ENCODE measurements at regions not wholly inside any gene's neighbourhood (a gene's known extent, or its start where the extent isn't known, plus 50 kb on each side); places are given as distances from the start of the nearest gene placed in this dataset.

DNA sequence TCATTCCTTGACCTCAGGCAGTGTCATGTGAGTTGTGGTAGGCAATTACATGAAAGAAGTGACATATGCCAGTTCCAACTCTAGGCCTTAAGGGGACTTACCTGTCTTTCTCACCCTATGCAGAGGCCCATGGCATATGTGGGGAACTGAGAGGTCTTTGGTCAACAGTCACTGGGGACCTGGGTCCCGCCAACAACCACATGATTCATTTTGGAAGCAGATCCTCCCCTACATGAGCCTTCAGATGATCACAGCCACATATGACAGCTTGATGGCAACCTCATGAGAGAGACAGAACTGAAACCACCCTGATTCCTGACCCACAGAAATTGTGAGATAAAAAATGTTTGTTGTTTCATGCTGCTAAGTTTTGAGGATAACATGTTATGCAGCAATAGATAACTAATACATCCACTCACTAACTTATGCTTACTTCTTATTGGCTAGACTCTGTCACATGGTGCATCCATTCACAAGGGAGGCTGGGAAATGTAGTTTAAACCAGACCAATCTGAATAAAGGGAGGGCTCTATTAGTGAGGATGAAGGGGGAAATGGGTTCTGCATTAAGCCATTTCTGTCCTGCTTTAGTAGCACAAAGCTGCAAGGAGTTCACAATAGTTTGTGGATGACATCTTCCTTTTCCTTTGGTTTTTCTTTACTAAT is 298.2 kb downstream of the HAPSTR1 start:
- no peaks in the 10 kb centered on the region for H3K27me3 ChIP-seq (ENCODE audit: insufficient read depth, low read length, poor library complexity)
- H4K20me1 ChIP-seq (ENCODE audit: insufficient read depth, low read length): no peaks in the 10 kb centered on the region
- ATAC-seq (ENCODE audit: insufficient read depth, low read depth) (no peak), DNase-seq (no peak)
- H3K4me1 ChIP-seq (ENCODE audit: insufficient read depth, low read length): no peaks in the 10 kb centered on the region
- H2AFZ ChIP-seq (ENCODE audit: low read depth, low read length): no peak overlapping the region
- H3K36me3 ChIP-seq (ENCODE audit: insufficient read depth, low read length): no peaks in the 10 kb centered on the region
- TF ChIP-seq, protein P1, sequence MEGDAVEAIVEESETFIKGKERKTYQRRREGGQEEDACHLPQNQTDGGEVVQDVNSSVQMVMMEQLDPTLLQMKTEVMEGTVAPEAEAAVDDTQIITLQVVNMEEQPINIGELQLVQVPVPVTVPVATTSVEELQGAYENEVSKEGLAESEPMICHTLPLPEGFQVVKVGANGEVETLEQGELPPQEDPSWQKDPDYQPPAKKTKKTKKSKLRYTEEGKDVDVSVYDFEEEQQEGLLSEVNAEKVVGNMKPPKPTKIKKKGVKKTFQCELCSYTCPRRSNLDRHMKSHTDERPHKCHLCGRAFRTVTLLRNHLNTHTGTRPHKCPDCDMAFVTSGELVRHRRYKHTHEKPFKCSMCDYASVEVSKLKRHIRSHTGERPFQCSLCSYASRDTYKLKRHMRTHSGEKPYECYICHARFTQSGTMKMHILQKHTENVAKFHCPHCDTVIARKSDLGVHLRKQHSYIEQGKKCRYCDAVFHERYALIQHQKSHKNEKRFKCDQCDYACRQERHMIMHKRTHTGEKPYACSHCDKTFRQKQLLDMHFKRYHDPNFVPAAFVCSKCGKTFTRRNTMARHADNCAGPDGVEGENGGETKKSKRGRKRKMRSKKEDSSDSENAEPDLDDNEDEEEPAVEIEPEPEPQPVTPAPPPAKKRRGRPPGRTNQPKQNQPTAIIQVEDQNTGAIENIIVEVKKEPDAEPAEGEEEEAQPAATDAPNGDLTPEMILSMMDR (IDR thresholded peaks at IDR 0.05; ENCODE audit: borderline replicate concordance, extremely low read depth, low read length, poor library complexity, severe bottlenecking): no peak
- TF ChIP-seq EZH2 (IDR thresholded peaks at IDR 0.05; ENCODE audit: borderline replicate concordance, low read depth, low read length, severe bottlenecking): no peak
- no peak overlapping the region for H3K27ac ChIP-seq (ENCODE audit: low read length)
- no peaks in the 10 kb centered on the region for H3K79me2 ChIP-seq (ENCODE audit: insufficient read depth, low read length)
- no peak overlapping the region for H3K4me2 ChIP-seq (ENCODE audit: insufficient read depth, low read length)
- no peak overlapping the region for H3K4me3 ChIP-seq (ENCODE audit: low read depth in 1 of 2, low read length in 2 of 2)
- peaks cover 7% of the 10 kb centered on the region for H3K9me3 ChIP-seq (ENCODE audit: insufficient read depth, low read length, severe bottlenecking)
- no peak overlapping the region for H3K9ac ChIP-seq (ENCODE audit: low read depth, low read length)

DNA sequence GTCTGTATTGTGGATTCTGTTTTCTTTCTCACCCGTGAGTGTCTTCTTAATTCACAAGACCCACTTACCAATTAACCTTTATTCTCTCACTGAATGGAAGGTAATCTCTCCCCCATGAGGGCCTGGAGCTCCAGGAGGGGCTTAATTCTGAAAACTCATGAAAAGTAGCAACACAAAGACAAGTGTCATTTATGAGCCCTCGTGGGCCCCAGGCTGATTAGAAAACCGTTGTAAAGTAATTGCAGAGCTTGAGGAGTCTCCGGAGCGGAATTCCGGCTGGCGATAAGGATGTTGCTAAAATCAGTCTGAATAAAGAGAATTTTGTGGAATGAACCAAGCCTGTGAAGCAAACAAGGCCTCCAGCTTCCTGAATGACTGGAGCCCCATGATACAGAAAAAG is 301.5 kb downstream of the HAPSTR1 start:
- no peak overlapping the region for H3K4me3 ChIP-seq (ENCODE audit: low read depth in 1 of 2, low read length in 2 of 2)
- no peaks in the 10 kb centered on the region for H3K4me1 ChIP-seq (ENCODE audit: insufficient read depth, low read length)
- no peaks in the 10 kb centered on the region for H4K20me1 ChIP-seq (ENCODE audit: insufficient read depth, low read length)
- no peak overlapping the region for H3K9ac ChIP-seq (ENCODE audit: low read depth, low read length)
- no peak overlapping the region for H3K27ac ChIP-seq (ENCODE audit: low read length)
- ATAC-seq (ENCODE audit: insufficient read depth, low read depth): no peak
- H3K79me2 ChIP-seq (ENCODE audit: insufficient read depth, low read length): no peaks in the 10 kb centered on the region
- H3K36me3 ChIP-seq (ENCODE audit: insufficient read depth, low read length): no peaks in the 10 kb centered on the region
- no peak overlapping the region for H3K4me2 ChIP-seq (ENCODE audit: insufficient read depth, low read length)
- peaks cover 2% of the 10 kb centered on the region for H3K9me3 ChIP-seq (ENCODE audit: insufficient read depth, low read length, severe bottlenecking)
- TF ChIP-seq, protein P1 (IDR thresholded peaks at IDR 0.05; ENCODE audit: borderline replicate concordance, extremely low read depth, low read length, poor library complexity, severe bottlenecking): no peak
- no peak for TF ChIP-seq EZH2 (IDR thresholded peaks at IDR 0.05; ENCODE audit: borderline replicate concordance, low read depth, low read length, severe bottlenecking)
- no peak overlapping the region for H2AFZ ChIP-seq (ENCODE audit: low read depth, low read length)
- no peak for DNase-seq
- no peaks in the 10 kb centered on the region for H3K27me3 ChIP-seq (ENCODE audit: insufficient read depth, low read length, poor library complexity)

DNA sequence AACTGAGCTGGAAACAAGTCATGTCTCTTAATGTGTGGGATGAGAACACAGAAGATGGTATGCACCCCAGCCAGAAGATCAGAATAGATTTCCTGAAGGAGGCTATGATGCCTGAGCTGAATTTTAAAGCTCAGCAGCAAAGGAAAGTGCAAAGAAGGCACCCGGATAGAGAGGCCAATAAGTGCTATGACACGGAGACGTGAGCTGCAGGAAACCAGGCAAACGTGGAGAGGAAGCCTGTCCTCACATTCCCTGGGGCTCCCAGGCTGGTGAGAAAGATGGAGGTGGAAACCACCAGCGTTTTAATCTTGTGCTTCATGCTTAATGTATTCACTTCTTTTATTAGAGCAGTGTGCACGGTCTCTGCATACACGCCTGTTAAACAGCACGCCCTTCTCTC is 302.1 kb downstream of the HAPSTR1 start:
- Histone ChIP-seq H3K9me3 (ENCODE audit: insufficient read depth, low read length, severe bottlenecking) (no peaks in the 10 kb centered on the region), H3K9ac (ENCODE audit: low read depth, low read length) (no peak overlapping the region), H3K4me3 (ENCODE audit: low read depth in 1 of 2, low read length in 2 of 2) (no peak overlapping the region), H4K20me1 (ENCODE audit: insufficient read depth, low read length) (no peaks in the 10 kb centered on the region), H3K4me2 (ENCODE audit: insufficient read depth, low read length) (no peak overlapping the region), H3K36me3 (ENCODE audit: insufficient read depth, low read length) (no peaks in the 10 kb centered on the region), H3K4me1 (ENCODE audit: insufficient read depth, low read length) (no peaks in the 10 kb centered on the region), H3K27me3 (ENCODE audit: insufficient read depth, low read length, poor library complexity) (no peaks in the 10 kb centered on the region), H3K27ac (ENCODE audit: low read length) (no peak overlapping the region), H3K79me2 (ENCODE audit: insufficient read depth, low read length) (no peaks in the 10 kb centered on the region), H2AFZ (ENCODE audit: low read depth, low read length) (no peak overlapping the region)
- no peak for DNase-seq
- TF ChIP-seq, protein P1 (IDR thresholded peaks at IDR 0.05; ENCODE audit: borderline replicate concordance, extremely low read depth, low read length, poor library complexity, severe bottlenecking): no peak
- no peak for TF ChIP-seq EZH2 (IDR thresholded peaks at IDR 0.05; ENCODE audit: borderline replicate concordance, low read depth, low read length, severe bottlenecking)
- no peak for ATAC-seq (ENCODE audit: insufficient read depth, low read depth)

Measured in DND-41 (cell line).